Parathyroid adenoma (tissue), 2 donors: ENCODE measurements at regions not wholly inside any gene's neighbourhood (a gene's known extent, or its start where the extent isn't known, plus 50 kb on each side); places are given as distances from the start of the nearest gene placed in this dataset.

Experiments used
- H2AFZ ChIP-seq: fragments of 300-600 bp; sonication (generic); one replicate; pipeline ENCODE4 v1.7.0; 2017; ENCODE audit warnings: antibody characterized with exemption, mild to moderate bottlenecking
- H3K27ac ChIP-seq: fragments of 300-600 bp; sonication (generic); one replicate; pipeline ENCODE4 v1.7.0; 2017
- H3K27me3 ChIP-seq: fragments of 300-600 bp; sonication (generic); one replicate; pipeline ENCODE4 v1.7.0; 2017; ENCODE audit warnings: low read length; ENCODE audit not compliant: control insufficient read depth, insufficient read depth
- H3K36me3 ChIP-seq: fragments of 300-600 bp; sonication (generic); one replicate; pipeline ENCODE4 v1.7.0; 2017; ENCODE audit warnings: low read length; ENCODE audit not compliant: control insufficient read depth, insufficient read depth
- H3K4me1 ChIP-seq: fragments of 300-600 bp; sonication (generic); one replicate; pipeline ENCODE4 v1.7.0; 2017; ENCODE audit warnings: control low read depth
- H3K4me2 ChIP-seq: fragments of 300-600 bp; sonication (generic); one replicate; pipeline ENCODE4 v1.7.0; 2017; ENCODE audit warnings: low read length
- H3K4me3 ChIP-seq: fragments of 300-600 bp; sonication (generic); one replicate; pipeline ENCODE4 v1.7.0; 2017; ENCODE audit warnings: low read depth, low read length
- H3K79me2 ChIP-seq: fragments of 300-600 bp; sonication (generic); one replicate; pipeline ENCODE4 v1.7.0; 2017; ENCODE audit warnings: control low read depth
- H3K9ac ChIP-seq: fragments of 300-600 bp; sonication (generic); one replicate; pipeline ENCODE4 v1.7.0; 2017; ENCODE audit warnings: mild to moderate bottlenecking
- H3K9me3 ChIP-seq: fragments of 300-600 bp; sonication (generic); one replicate; pipeline ENCODE4 v1.7.0; 2017; ENCODE audit warnings: low read length; ENCODE audit not compliant: control insufficient read depth
- TF ChIP-seq, protein P1 (sequence below): fragments of 300-600 bp; sonication (generic); IDR thresholded peaks from one replicate; pipeline ENCODE4 v1.7.0; 2017; ENCODE audit warnings: antibody characterized with exemption, mild to moderate bottlenecking
- donor health status: primary hyperparathyroidism.

DNA sequence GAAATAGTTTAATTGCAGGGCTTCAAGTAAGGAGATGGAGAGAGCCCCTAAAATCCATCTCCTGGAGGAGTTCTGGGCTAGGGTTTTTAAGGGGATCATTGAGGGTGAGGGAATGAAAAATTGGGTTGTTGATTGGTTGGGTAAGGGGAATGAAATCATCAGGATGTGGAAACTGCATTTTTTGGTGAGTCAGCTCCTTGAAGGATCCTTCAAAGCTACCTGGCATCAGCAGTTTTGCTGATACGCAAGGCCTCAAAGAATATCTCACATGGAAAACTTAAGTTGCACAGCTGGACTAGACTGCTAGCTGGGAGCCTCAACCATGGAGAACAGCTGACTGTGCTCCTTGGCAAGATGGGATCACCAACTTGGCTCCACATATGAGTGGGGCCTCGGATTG lies 136.7 kb downstream of the FGF10 start:
- Histone ChIP-seq H3K27ac (no peak overlapping the region), H3K4me1 (no peaks in the 10 kb centered on the region), H3K27me3 (no peaks in the 10 kb centered on the region), H3K4me2 (no peak overlapping the region), H3K4me3 (no peak overlapping the region), H3K9me3 (no peaks in the 10 kb centered on the region), H2AFZ (no peak overlapping the region), H3K9ac (no peak overlapping the region), H3K36me3 (no peaks in the 10 kb centered on the region), H3K79me2 (no peaks in the 10 kb centered on the region)
- TF ChIP-seq, protein P1, sequence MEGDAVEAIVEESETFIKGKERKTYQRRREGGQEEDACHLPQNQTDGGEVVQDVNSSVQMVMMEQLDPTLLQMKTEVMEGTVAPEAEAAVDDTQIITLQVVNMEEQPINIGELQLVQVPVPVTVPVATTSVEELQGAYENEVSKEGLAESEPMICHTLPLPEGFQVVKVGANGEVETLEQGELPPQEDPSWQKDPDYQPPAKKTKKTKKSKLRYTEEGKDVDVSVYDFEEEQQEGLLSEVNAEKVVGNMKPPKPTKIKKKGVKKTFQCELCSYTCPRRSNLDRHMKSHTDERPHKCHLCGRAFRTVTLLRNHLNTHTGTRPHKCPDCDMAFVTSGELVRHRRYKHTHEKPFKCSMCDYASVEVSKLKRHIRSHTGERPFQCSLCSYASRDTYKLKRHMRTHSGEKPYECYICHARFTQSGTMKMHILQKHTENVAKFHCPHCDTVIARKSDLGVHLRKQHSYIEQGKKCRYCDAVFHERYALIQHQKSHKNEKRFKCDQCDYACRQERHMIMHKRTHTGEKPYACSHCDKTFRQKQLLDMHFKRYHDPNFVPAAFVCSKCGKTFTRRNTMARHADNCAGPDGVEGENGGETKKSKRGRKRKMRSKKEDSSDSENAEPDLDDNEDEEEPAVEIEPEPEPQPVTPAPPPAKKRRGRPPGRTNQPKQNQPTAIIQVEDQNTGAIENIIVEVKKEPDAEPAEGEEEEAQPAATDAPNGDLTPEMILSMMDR = no peak

DNA sequence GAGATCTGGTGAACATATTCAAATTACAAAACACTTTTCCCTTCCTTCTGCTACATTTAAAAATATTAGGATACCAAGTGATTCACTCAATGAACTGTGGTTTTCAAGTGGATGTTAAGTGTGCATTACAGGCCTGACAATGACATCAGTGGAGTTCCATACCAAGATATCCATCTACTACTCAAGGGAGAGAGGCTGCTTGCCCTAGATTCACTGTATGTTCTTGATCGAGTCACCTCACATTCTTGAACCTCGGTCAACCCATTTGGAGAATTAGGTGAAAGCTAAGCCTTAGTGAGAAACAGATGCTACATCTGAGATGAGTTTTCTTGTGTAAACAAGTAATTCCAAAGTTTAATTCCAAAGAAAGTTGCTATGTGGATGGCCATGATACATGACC lies 142.2 kb downstream of the FGF10 start:
- Histone ChIP-seq H3K4me1 (no peaks in the 10 kb centered on the region), H3K4me3 (no peak overlapping the region), H3K9ac (no peak overlapping the region), H2AFZ (no peak overlapping the region), H3K36me3 (no peaks in the 10 kb centered on the region), H3K4me2 (no peak overlapping the region), H3K27ac (no peak overlapping the region), H3K79me2 (no peaks in the 10 kb centered on the region), H3K9me3 (no peaks in the 10 kb centered on the region), H3K27me3 (no peaks in the 10 kb centered on the region)
- TF ChIP-seq, protein P1 = no peak

DNA sequence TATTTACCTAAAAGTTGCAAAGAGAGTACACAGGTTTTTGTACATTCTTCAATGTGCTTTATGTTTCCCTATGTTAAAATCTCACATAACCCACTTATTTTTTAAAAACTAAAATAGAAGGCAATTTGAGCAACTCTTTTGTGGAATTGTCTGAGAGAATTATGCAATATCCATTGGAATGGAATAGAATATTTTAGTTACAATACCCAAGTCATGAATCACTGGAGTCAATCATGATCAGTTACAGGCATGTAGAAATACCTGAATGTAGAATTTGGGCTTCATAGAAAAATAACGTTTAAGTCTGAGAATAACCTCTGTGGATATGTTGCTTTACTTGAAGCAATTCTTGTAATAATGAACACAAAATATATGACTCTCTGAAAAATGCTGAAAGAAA lies 143.3 kb downstream of the FGF10 start:
- Histone ChIP-seq H3K9me3 (no peaks in the 10 kb centered on the region), H3K4me1 (no peaks in the 10 kb centered on the region), H3K27ac (no peak overlapping the region), H3K4me3 (no peak overlapping the region), H3K27me3 (no peaks in the 10 kb centered on the region), H3K79me2 (no peaks in the 10 kb centered on the region), H2AFZ (no peak overlapping the region), H3K36me3 (no peaks in the 10 kb centered on the region), H3K4me2 (no peak overlapping the region), H3K9ac (no peak overlapping the region)
- TF ChIP-seq, protein P1 = no peak

DNA sequence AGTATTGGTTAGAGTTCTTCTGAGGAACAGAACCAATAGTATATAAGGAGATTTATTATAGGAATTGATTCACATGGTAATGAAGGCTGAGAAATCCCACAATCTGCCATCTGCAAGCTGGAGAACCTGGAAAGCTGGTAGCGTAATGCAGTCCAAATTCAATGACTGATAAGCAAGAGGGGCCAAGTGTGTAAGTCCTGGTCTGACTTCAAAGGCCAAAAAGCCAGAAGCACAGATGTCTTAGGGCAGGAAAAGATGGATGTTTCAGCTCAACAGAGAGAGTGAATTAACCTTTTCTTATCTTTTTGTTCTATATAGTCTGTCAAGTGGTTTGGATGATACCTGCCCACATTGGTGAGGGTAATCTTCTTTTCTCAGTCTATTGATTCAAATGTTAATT lies 146.4 kb downstream of the FGF10 start:
- Histone ChIP-seq H3K4me2 (no peak overlapping the region), H3K4me1 (no peaks in the 10 kb centered on the region), H3K9ac (no peak overlapping the region), H3K27ac (no peak overlapping the region), H3K36me3 (no peaks in the 10 kb centered on the region), H3K27me3 (no peaks in the 10 kb centered on the region), H3K79me2 (no peaks in the 10 kb centered on the region), H3K4me3 (no peak overlapping the region), H2AFZ (no peak overlapping the region), H3K9me3 (no peaks in the 10 kb centered on the region)
- TF ChIP-seq, protein P1 = no peak

DNA sequence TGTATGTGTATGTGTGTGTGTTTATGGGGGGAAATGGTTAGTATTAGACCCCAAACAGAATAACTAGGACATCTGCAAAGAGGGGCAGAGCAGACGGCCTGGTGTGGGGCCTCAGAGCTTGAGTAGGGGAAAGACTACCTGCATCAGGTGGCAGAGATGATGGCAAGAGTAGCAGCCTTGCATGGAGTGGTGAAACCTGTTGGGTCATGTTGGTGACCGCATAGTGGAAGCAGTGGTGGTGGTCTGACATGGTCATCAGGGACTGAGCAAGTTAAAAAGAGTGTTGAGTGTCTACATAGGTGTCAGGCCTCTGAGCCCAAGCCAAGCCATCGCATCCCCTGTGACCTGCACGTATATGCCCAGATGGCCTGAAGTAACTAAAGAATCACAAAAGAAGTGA lies 153.2 kb downstream of the FGF10 start:
- H3K9ac ChIP-seq = no peak overlapping the region
- no peak overlapping the region for H2AFZ ChIP-seq
- no peaks in the 10 kb centered on the region for H3K36me3 ChIP-seq
- TF ChIP-seq, protein P1 = no peak
- no peak overlapping the region for H3K4me2 ChIP-seq
- no peaks in the 10 kb centered on the region for H3K79me2 ChIP-seq
- H3K27ac ChIP-seq = no peak overlapping the region
- H3K27me3 ChIP-seq = no peaks in the 10 kb centered on the region
- no peaks in the 10 kb centered on the region for H3K4me1 ChIP-seq
- H3K9me3 ChIP-seq = no peaks in the 10 kb centered on the region
- H3K4me3 ChIP-seq = no peak overlapping the region
